GM23338 (cell line): ENCODE measurements at regions not wholly inside any gene's neighbourhood (a gene's known extent, or its start where the extent isn't known, plus 50 kb on each side); places are given as distances from the start of the nearest gene placed in this dataset.

Experiments
- EZH2phosphoT487 ChIP-seq: fragments of 200-600 bp; sonication (generic); IDR thresholded peaks from one replicate; pipeline ENCODE4 v1.8.1; 2018; ENCODE audit warnings: antibody characterized with exemption; ENCODE audit not compliant: unreplicated experiment
- JUNB ChIP-seq: IDR thresholded peaks from one replicate; pipeline ENCODE4 v1.6.1; 2016; ENCODE audit warnings: antibody characterized with exemption; ENCODE audit not compliant: unreplicated experiment
- REST ChIP-seq: IDR thresholded peaks from one replicate; pipeline ENCODE4 v1.6.1; 2018; ENCODE audit warnings: antibody characterized with exemption; ENCODE audit not compliant: unreplicated experiment

DNA sequence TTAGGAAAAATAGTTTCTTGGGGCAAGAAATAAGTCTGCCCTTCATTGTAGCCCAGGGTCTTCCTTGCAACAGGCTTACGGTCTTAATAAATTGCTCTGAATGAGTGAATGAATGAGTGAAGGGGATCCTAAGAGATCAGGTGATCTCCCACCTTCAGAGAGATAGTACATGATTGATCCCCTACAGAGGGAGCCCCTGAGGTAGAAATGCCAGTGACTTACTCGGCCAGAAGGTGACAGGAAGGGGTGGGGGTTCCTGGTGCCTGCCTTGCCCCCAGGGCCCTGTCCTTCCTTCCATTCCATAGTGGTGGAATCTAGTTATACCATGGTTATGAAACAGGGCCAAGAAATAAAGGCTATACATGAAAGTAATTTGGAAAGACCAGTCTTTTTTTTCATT is 215.3 kb upstream of the SSTR4 start:
- TF ChIP-seq EZH2phosphoT487 (no peak), JUNB (no peak), REST (no peak)
